SK-N-SH (cell line): ENCODE measurements at regions not wholly inside any gene's neighbourhood (a gene's known extent, or its start where the extent isn't known, plus 50 kb on each side); places are given as distances from the start of the nearest gene placed in this dataset.

Source experiments
- CTCF ChIA-PET: fragments of 300-600, 350-600 bp; formaldehyde crosslinking; extraction: SDS; loops from one replicate; lab custom pipeline; 2021; lab: Yijun Ruan, JAX
- POLR2A ChIA-PET: fragments of 350-600 bp; sonication (Branson Sonifier 250); formaldehyde crosslinking; extraction: SDS; loops from one replicate; lab custom pipeline; 2020; ENCODE audit warnings: antibody characterized with exemption, inconsistent platforms; lab: Yijun Ruan, JAX
- DNase-seq: peaks from one replicate; pipeline ENCODE4 v3.0.0; 2012
- H2AFZ ChIP-seq: fragments of 200-600 bp; sonication (generic); 2 replicates; pipeline ENCODE4 v1.8.1; 2016; ENCODE audit warnings: antibody characterized with exemption, mild to moderate bottlenecking, low read depth
- H3F3A ChIP-seq: fragments of 200-600 bp; sonication (generic); replicated peaks from 2 replicates; pipeline ENCODE3; 2016; ENCODE audit warnings: antibody characterized with exemption, mild to moderate bottlenecking; ENCODE audit not compliant: insufficient read depth
- H3K27ac ChIP-seq, 2 experiments: fragments of 200-500 bp in 1 of 2; fragments of 200-600 bp in 1 of 2; sonication (Bioruptor generic) in 1 of 2; sonication (generic), shearing (Covaris generic) in 1 of 2; 2 replicates each; pipeline versions ENCODE4 v1.5.1 to v1.6.1; 2014 to 2016; ENCODE audit warnings: low read depth in 2 of 2, inconsistent platforms in 1 of 2, low read length in 1 of 2, mild to moderate bottlenecking in 1 of 2, mixed read lengths in 1 of 2
- H3K27me3 ChIP-seq: fragments of 200-600 bp; sonication (generic), shearing (Covaris generic); 2 replicates; pipeline ENCODE4 v1.6.1; 2016; ENCODE audit warnings: mixed run types; ENCODE audit not compliant: insufficient read depth
- H3K36me3 ChIP-seq, 2 experiments: fragments of 200-500 bp in 1 of 2; fragments of 200-600 bp in 1 of 2; sonication (Bioruptor generic) in 1 of 2; sonication (generic) in 1 of 2; replicated peaks in 1 of 2; 2 replicates each; pipeline versions ENCODE3 to v1.5.1; 2014 to 2016; ENCODE audit warnings: low read length in 1 of 2, mild to moderate bottlenecking in 1 of 2; ENCODE audit not compliant: insufficient read depth in 2 of 2, control insufficient read depth in 1 of 2
- H3K4me1 ChIP-seq, 2 experiments: fragments of 200-500 bp in 1 of 2; fragments of 200-600 bp in 1 of 2; sonication (Bioruptor generic) in 1 of 2; sonication (generic), shearing (Covaris generic) in 1 of 2; 2 replicates each; pipeline versions ENCODE4 v1.5.1 to v1.6.1; 2014 to 2016; ENCODE audit warnings: low read depth in 1 of 2, low read length in 1 of 2, mixed run types in 1 of 2; ENCODE audit not compliant: insufficient read depth in 2 of 2, control insufficient read depth in 1 of 2
- H3K4me2 ChIP-seq: fragments of 200-600 bp; sonication (generic), shearing (Covaris generic); 2 replicates; pipeline ENCODE4 v1.6.1; 2017; ENCODE audit warnings: mixed run types
- H3K4me3 ChIP-seq, 2 experiments: fragments of 200-500 bp in 1 of 2; fragments of 200-600 bp in 1 of 2; sonication (Bioruptor generic) in 1 of 2; sonication (generic), shearing (Covaris generic) in 1 of 2; 2 replicates each; pipeline versions ENCODE4 v1.5.1 to v1.8.1; 2014 to 2016; ENCODE audit warnings: low read depth in 2 of 2, inconsistent platforms in 1 of 2, low read length in 1 of 2, mild to moderate bottlenecking in 1 of 2, mixed read lengths in 1 of 2, moderate library complexity in 1 of 2
- H3K79me2 ChIP-seq: fragments of 200-600 bp; sonication (generic); 2 replicates; pipeline ENCODE4 v1.8.1; 2017; ENCODE audit warnings: mild to moderate bottlenecking; ENCODE audit not compliant: insufficient read depth
- H3K9ac ChIP-seq: fragments of 200-600 bp; sonication (generic); 2 replicates; pipeline ENCODE4 v1.6.1; 2017; ENCODE audit warnings: mixed run types
- H3K9me2 ChIP-seq: fragments of 200-600 bp; sonication (generic); 2 replicates; pipeline ENCODE4 v1.6.1; 2017; ENCODE audit warnings: mixed run types
- H3K9me3 ChIP-seq: fragments of 200-600 bp; sonication (generic); 2 replicates; pipeline ENCODE4 v1.6.1; 2017; ENCODE audit warnings: mixed run types, mild to moderate bottlenecking, moderate library complexity
- H4K20me1 ChIP-seq: fragments of 200-600 bp; sonication (generic); 2 replicates; pipeline ENCODE4 v1.6.1; 2017; ENCODE audit warnings: mild to moderate bottlenecking, mixed run types; ENCODE audit not compliant: insufficient read depth
- FOSL2 ChIP-seq: IDR thresholded peaks from 2 replicates; pipeline ENCODE4 v1.4.0; 2012; ENCODE audit warnings: low read depth, mild to moderate bottlenecking, moderate library complexity, borderline replicate concordance
- FOXM1 ChIP-seq: IDR thresholded peaks from 2 replicates; pipeline ENCODE4 v1.4.0; 2012; ENCODE audit warnings: low read depth, mild to moderate bottlenecking
- GABPA ChIP-seq: IDR thresholded peaks from 2 replicates; pipeline ENCODE4 v1.4.0; 2012; ENCODE audit warnings: low read depth, mild to moderate bottlenecking
- GATA2 ChIP-seq: sonication (generic); formaldehyde crosslinking; IDR thresholded peaks from 2 replicates; pipeline ENCODE4 v1.5.0; 2020; ENCODE audit warnings: mild to moderate bottlenecking, missing genetic modification reagents
- MEF2A ChIP-seq: IDR thresholded peaks from 2 replicates; pipeline ENCODE4 v1.4.0; 2012; ENCODE audit warnings: low read depth, borderline replicate concordance
- POLR2AphosphoS5 ChIP-seq: IDR thresholded peaks from 2 replicates; pipeline ENCODE4 v1.6.1; 2012; ENCODE audit warnings: low read depth, low read length
- RCOR1 ChIP-seq: fragments of 150-350 bp; IDR thresholded peaks from 2 replicates; pipeline ENCODE4 v1.6.1; 2017; ENCODE audit warnings: antibody characterized with exemption, low read length
- REST ChIP-seq: IDR thresholded peaks from 2 replicates; pipeline ENCODE4 v1.6.1; 2012; ENCODE audit warnings: mild to moderate bottlenecking, low read depth, low read length, moderate library complexity
- RFX5 ChIP-seq: IDR thresholded peaks from 2 replicates; pipeline ENCODE4 v1.6.1; 2012; ENCODE audit warnings: mild to moderate bottlenecking, improper control_type of control experiment, low read length
- RXRA ChIP-seq: IDR thresholded peaks from 2 replicates; pipeline ENCODE4 v1.4.0; 2012; ENCODE audit warnings: low read depth, mild to moderate bottlenecking, borderline replicate concordance
- SMC3 ChIP-seq: IDR thresholded peaks from 2 replicates; pipeline ENCODE4 v1.6.1; 2012; ENCODE audit warnings: low read depth, low read length, improper control_type of control experiment
- TAF1 ChIP-seq: IDR thresholded peaks from 2 replicates; pipeline ENCODE4 v1.6.1; 2012; ENCODE audit warnings: low read depth, mild to moderate bottlenecking, low read length, moderate library complexity, borderline replicate concordance
- TCF12 ChIP-seq: IDR thresholded peaks from 2 replicates; pipeline ENCODE4 v1.4.0; 2012
- TEAD4 ChIP-seq: IDR thresholded peaks from 2 replicates; pipeline ENCODE4 v1.4.0; 2012; ENCODE audit warnings: mild to moderate bottlenecking, borderline replicate concordance; ENCODE audit not compliant: insufficient read depth
- USF1 ChIP-seq: IDR thresholded peaks from 2 replicates; pipeline ENCODE4 v1.4.0; 2012; ENCODE audit warnings: low read depth, borderline replicate concordance
- WGBS: methylation state at CpG from one replicate; pipeline ENCODE4 v1.1.6; 2017; ENCODE audit warnings: low lambda C conversion rate; 5-methylcytosine and 5-hydroxymethylcytosine counted together

GRCh38 chr22:48226026-48227013 is 1463.9 kb downstream of the TBC1D22A start:
- TF ChIP-seq RFX5 (no peak), GABPA (no peak), GATA2 (no peak), FOXM1 (no peak), RXRA (no peak), FOSL2 (no peak), TAF1 (no peak), TCF12 (no peak), MEF2A (no peak), TEAD4 (no peak), SMC3 (no peak), USF1 (no peak), POLR2AphosphoS5 (no peak), REST (no peak), RCOR1 (no peak)
- TF ChIP-seq, all 33 proteins: peak for 0
- WGBS, result 22% methylated on average over 9 of the region's 23 CpGs
- POLR2A ChIA-PET, result no interaction called here

More at GRCh38 chr22:48226026-48227013, 1463.9 kb downstream of the TBC1D22A start:
- Histone ChIP-seq H3K4me1 (no peaks in the 10 kb centered on the region), H3K4me3 (no peak overlapping the region), H3K9ac (no peak overlapping the region), H4K20me1 (no peaks in the 10 kb centered on the region), H3K79me2 (no peaks in the 10 kb centered on the region), H3K9me2 (no peaks in the 10 kb centered on the region), H3K27ac (no peak overlapping the region), H3K36me3 (no peaks in the 10 kb centered on the region), H2AFZ (no peak overlapping the region), H3F3A (no peaks in the 10 kb centered on the region), H3K4me2 (no peak overlapping the region), H3K27me3 (no peaks in the 10 kb centered on the region; the same call in 1 of the 2 replicates), H3K9me3 (no peaks in the 10 kb centered on the region; the same call in 1 of the 2 replicates)
- no peak for DNase-seq
- CTCF ChIA-PET, result no interaction called here
